ENCODE measurements at regions not wholly inside any gene's neighbourhood (a gene's known extent, or its start where the extent isn't known, plus 50 kb on each side); places are given as distances from the start of the nearest gene placed in this dataset.
A peak's percentile ranks its signal among the peaks of the same experiment; 100 is the strongest.

GRCh38 chr15:81595752-81596151 is 221.7 kb upstream of the TMC3 start:
- peak; percentile 50 for DNase-seq (ENCODE audit: low spot score)

GRCh38 chr15:81589671-81590070 is 215.7 kb upstream of the TMC3 start:
- no peak for DNase-seq (ENCODE audit: low spot score)

GRCh38 chr15:81575436-81576123 is 201.6 kb upstream of the TMC3 start:
- no peak for DNase-seq (ENCODE audit: low spot score)

GRCh38 chr15:81573098-81573746 is 199.2 kb upstream of the TMC3 start:
- no peak for DNase-seq (ENCODE audit: low spot score)

- DNase-seq (ENCODE audit: low spot score) = no peak
These were observed 198.2 kb upstream of the TMC3 start for GRCh38 chr15:81572190-81572589.

GRCh38 chr15:81569286-81570080 is 195.5 kb upstream of the TMC3 start:
- DNase-seq (ENCODE audit: low spot score) = no peak

GRCh38 chr15:81567924-81568323 is 193.9 kb upstream of the TMC3 start:
- no peak for DNase-seq (ENCODE audit: low spot score)

- no peak for DNase-seq (ENCODE audit: low spot score)
These were observed 189.0 kb upstream of the TMC3 start for GRCh38 chr15:81562986-81563385.

GRCh38 chr15:81560405-81560804 is 186.4 kb upstream of the TMC3 start:
- DNase-seq (ENCODE audit: low spot score) = no peak

- DNase-seq (ENCODE audit: low spot score) = no peak
These were observed 184.0 kb upstream of the TMC3 start for GRCh38 chr15:81558056-81558455.

GRCh38 chr15:81555346-81555745 is 181.3 kb upstream of the TMC3 start:
- DNase-seq (ENCODE audit: low spot score) = no peak

- DNase-seq (ENCODE audit: low spot score) = no peak
These were observed 174.5 kb upstream of the TMC3 start for GRCh38 chr15:81548365-81549130.

- DNase-seq (ENCODE audit: low spot score) = no peak
These were observed 173.6 kb upstream of the TMC3 start for GRCh38 chr15:81547521-81548132.

GRCh38 chr15:81544385-81544784 is 170.4 kb upstream of the TMC3 start:
- DNase-seq (ENCODE audit: low spot score) = no peak

GRCh38 chr15:81540909-81541308 is 166.9 kb upstream of the TMC3 start:
- no peak for DNase-seq (ENCODE audit: low spot score)

GRCh38 chr15:81536356-81536755 is 162.3 kb upstream of the TMC3 start:
- no peak for DNase-seq (ENCODE audit: low spot score)

- DNase-seq (ENCODE audit: low spot score) = no peak
These were observed 160.1 kb upstream of the TMC3 start for GRCh38 chr15:81534124-81534523.

- DNase-seq (ENCODE audit: low spot score) = no peak
These were observed 158.0 kb upstream of the TMC3 start for GRCh38 chr15:81532001-81532400.

- DNase-seq (ENCODE audit: low spot score) = no peak
These were observed 157.1 kb upstream of the TMC3 start for GRCh38 chr15:81531109-81531592.

GRCh38 chr15:81530271-81530691 is 156.3 kb upstream of the TMC3 start:
- DNase-seq (ENCODE audit: low spot score) = no peak

- no peak for DNase-seq (ENCODE audit: low spot score)
These were observed 155.5 kb upstream of the TMC3 start for GRCh38 chr15:81529481-81529880.

GRCh38 chr15:81526029-81526428 is 152.0 kb upstream of the TMC3 start:
- no peak for DNase-seq (ENCODE audit: low spot score)
